ENCODE measurements at regions not wholly inside any gene's neighbourhood (a gene's known extent, or its start where the extent isn't known, plus 50 kb on each side); places are given as distances from the start of the nearest gene placed in this dataset.

- no peaks in the 10 kb centered on the region for H4K20me1 ChIP-seq
- no peaks in the 10 kb centered on the region for H3K4me1 ChIP-seq
- TF ChIP-seq Cebpa-rat (IDR thresholded peaks at IDR 0.05) = no peak
- no peak overlapping the region for H3K9ac ChIP-seq
- H3K9me3 ChIP-seq = no peaks in the 10 kb centered on the region
- H3K4me3 ChIP-seq = no peak overlapping the region
- H3K36me3 ChIP-seq = no peaks in the 10 kb centered on the region
- H3K4me2 ChIP-seq = no peak overlapping the region
- no peaks in the 10 kb centered on the region for H3K27me3 ChIP-seq
- no peak overlapping the region for H3K27ac ChIP-seq
Measured at GRCh38 chr13:104750377-104750776, 1684.2 kb upstream of the SLC10A2 start.

- Histone ChIP-seq H3K36me3 (no peaks in the 10 kb centered on the region), H3K27me3 (no peaks in the 10 kb centered on the region), H3K9me3 (no peaks in the 10 kb centered on the region), H3K27ac (no peak overlapping the region), H4K20me1 (no peaks in the 10 kb centered on the region), H3K4me2 (no peak overlapping the region), H3K4me3 (no peak overlapping the region), H3K4me1 (no peaks in the 10 kb centered on the region), H3K9ac (no peak overlapping the region)
- TF ChIP-seq Cebpa-rat (IDR thresholded peaks at IDR 0.05) = no peak
Measured at GRCh38 chr13:104740641-104741222, 1674.5 kb upstream of the SLC10A2 start.

DNA sequence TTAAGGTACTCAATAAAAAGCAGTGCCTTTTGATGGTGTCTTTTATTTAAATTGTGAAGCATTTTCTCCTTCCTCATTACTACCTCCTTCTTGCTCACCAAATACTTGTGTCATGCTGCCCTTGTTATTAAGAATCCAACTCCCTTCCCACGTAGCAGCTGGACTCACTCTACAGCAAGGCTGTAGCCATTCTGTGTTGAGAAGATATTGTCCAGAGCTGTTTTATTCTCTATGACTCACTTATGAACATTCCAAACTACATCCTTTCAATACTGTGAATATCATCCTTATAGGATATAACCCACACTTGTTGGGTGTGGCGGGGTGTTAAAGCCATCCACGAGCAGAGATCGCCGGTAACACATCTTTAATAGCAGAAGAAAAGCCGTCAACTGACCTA lies 1671.5 kb upstream of the SLC10A2 start:
- Histone ChIP-seq H3K27ac (no peak overlapping the region), H3K4me3 (no peak overlapping the region), H3K4me2 (no peak overlapping the region), H3K27me3 (no peaks in the 10 kb centered on the region), H3K36me3 (no peaks in the 10 kb centered on the region), H3K4me1 (no peaks in the 10 kb centered on the region), H4K20me1 (no peaks in the 10 kb centered on the region), H3K9ac (no peak overlapping the region), H3K9me3 (no peaks in the 10 kb centered on the region)
- TF ChIP-seq Cebpa-rat (IDR thresholded peaks at IDR 0.05) = no peak

DNA sequence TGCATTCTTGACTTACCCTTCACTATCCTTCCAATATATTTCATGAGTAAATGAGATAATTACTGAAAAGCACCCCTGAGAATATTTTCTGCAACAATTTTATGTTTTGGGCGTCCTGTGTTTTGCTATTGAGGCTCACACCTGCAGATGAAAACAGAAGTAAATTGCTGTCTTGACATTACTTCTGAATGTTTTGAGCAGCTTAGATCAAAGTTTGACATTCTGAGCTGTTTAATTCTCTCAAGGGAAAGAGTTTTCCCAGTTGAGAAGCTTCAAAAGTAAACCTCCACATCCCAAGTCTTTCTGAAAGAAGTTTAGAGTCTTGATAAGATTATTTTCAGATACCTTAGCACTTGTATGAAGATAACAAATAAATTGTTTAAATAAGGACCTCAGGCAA lies 1667.2 kb upstream of the SLC10A2 start:
- no peak overlapping the region for H3K4me2 ChIP-seq
- H3K4me3 ChIP-seq = no peak overlapping the region
- no peaks in the 10 kb centered on the region for H3K9me3 ChIP-seq
- H3K4me1 ChIP-seq = no peaks in the 10 kb centered on the region
- TF ChIP-seq Cebpa-rat (IDR thresholded peaks at IDR 0.05) = no peak
- H3K27me3 ChIP-seq = no peaks in the 10 kb centered on the region
- no peak overlapping the region for H3K9ac ChIP-seq
- H4K20me1 ChIP-seq = no peaks in the 10 kb centered on the region
- no peak overlapping the region for H3K27ac ChIP-seq
- no peaks in the 10 kb centered on the region for H3K36me3 ChIP-seq

DNA sequence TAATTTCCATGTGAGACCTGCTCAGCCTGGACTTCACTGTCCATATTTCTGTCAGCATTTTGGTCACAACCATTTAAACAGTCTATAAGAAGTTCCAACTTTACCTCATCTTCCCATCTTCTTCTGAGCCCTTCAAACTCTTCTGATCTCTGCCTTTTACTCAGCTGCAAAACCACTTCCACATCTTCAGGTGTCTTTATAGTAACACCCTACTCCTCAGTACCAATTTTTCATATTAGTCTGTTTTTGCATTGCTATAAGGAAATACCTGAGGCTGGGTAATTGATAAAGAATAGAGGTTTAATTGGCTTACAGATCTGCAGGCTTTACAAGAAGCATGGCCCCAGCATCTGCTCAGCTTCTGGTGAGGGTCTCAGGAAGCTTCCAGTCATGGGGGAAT lies 1648.9 kb upstream of the SLC10A2 start:
- H4K20me1 ChIP-seq = no peaks in the 10 kb centered on the region
- no peaks in the 10 kb centered on the region for H3K27me3 ChIP-seq
- H3K9ac ChIP-seq = no peak overlapping the region
- no peak overlapping the region for H3K27ac ChIP-seq
- H3K9me3 ChIP-seq = no peaks in the 10 kb centered on the region
- no peak for TF ChIP-seq Cebpa-rat (IDR thresholded peaks at IDR 0.05)
- no peak overlapping the region for H3K4me3 ChIP-seq
- H3K36me3 ChIP-seq = no peaks in the 10 kb centered on the region
- H3K4me2 ChIP-seq = no peak overlapping the region
- no peaks in the 10 kb centered on the region for H3K4me1 ChIP-seq

- H3K27me3 ChIP-seq = no peaks in the 10 kb centered on the region
- no peak overlapping the region for H3K4me3 ChIP-seq
- no peak for TF ChIP-seq Cebpa-rat (IDR thresholded peaks at IDR 0.05)
- no peak overlapping the region for H3K4me2 ChIP-seq
- H3K4me1 ChIP-seq = no peaks in the 10 kb centered on the region
- no peaks in the 10 kb centered on the region for H4K20me1 ChIP-seq
- no peak overlapping the region for H3K27ac ChIP-seq
- no peaks in the 10 kb centered on the region for H3K36me3 ChIP-seq
- H3K9me3 ChIP-seq = no peaks in the 10 kb centered on the region
- no peak overlapping the region for H3K9ac ChIP-seq
Measured at GRCh38 chr13:104705031-104705750, 1639.0 kb upstream of the SLC10A2 start.

- H3K4me2 ChIP-seq = no peak overlapping the region
- H3K4me1 ChIP-seq = no peaks in the 10 kb centered on the region
- H3K27me3 ChIP-seq = no peaks in the 10 kb centered on the region
- H4K20me1 ChIP-seq = no peaks in the 10 kb centered on the region
- no peak overlapping the region for H3K4me3 ChIP-seq
- H3K9me3 ChIP-seq = no peaks in the 10 kb centered on the region
- no peak overlapping the region for H3K27ac ChIP-seq
- H3K9ac ChIP-seq = no peak overlapping the region
- no peaks in the 10 kb centered on the region for H3K36me3 ChIP-seq
- no peak for TF ChIP-seq Cebpa-rat (IDR thresholded peaks at IDR 0.05)
Measured at GRCh38 chr13:104701591-104701990, 1635.4 kb upstream of the SLC10A2 start.

DNA sequence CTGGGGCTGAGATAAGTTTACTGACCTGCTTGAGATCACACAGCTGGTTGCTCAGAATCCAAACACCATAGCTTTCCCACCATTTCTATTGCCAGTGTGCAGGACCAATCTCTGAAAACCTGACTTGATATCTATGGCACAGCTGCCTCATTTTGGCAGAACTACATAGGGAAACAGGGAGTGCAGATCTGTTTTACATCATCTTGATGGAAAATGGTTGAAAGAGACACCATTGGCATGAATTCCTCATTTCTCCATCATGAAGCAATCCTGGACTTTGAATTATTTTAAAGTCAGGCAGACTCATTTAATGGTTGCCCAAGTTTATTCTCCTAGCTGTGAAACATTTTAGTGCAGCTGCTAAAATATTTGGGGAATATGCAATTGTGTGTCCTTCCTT lies 1628.2 kb upstream of the SLC10A2 start:
- H3K9ac ChIP-seq = no peak overlapping the region
- no peaks in the 10 kb centered on the region for H3K27me3 ChIP-seq
- H3K9me3 ChIP-seq = no peaks in the 10 kb centered on the region
- H3K4me1 ChIP-seq = no peaks in the 10 kb centered on the region
- TF ChIP-seq Cebpa-rat (IDR thresholded peaks at IDR 0.05) = no peak
- H4K20me1 ChIP-seq = no peaks in the 10 kb centered on the region
- H3K4me2 ChIP-seq = no peak overlapping the region
- H3K36me3 ChIP-seq = no peaks in the 10 kb centered on the region
- no peak overlapping the region for H3K4me3 ChIP-seq
- no peak overlapping the region for H3K27ac ChIP-seq

GRCh38 chr13:104693126-104693525 lies 1626.9 kb upstream of the SLC10A2 start:
- Histone ChIP-seq H3K9ac (no peak overlapping the region), H3K27ac (no peak overlapping the region), H3K36me3 (no peaks in the 10 kb centered on the region), H3K27me3 (no peaks in the 10 kb centered on the region), H3K4me1 (no peaks in the 10 kb centered on the region), H3K4me3 (no peak overlapping the region), H3K9me3 (no peaks in the 10 kb centered on the region), H3K4me2 (no peak overlapping the region), H4K20me1 (no peaks in the 10 kb centered on the region)
- TF ChIP-seq Cebpa-rat (IDR thresholded peaks at IDR 0.05) = no peak

GRCh38 chr13:104691767-104692467 lies 1625.7 kb upstream of the SLC10A2 start:
- no peak overlapping the region for H3K4me3 ChIP-seq
- no peak overlapping the region for H3K9ac ChIP-seq
- no peaks in the 10 kb centered on the region for H3K4me1 ChIP-seq
- H3K36me3 ChIP-seq = no peaks in the 10 kb centered on the region
- H3K4me2 ChIP-seq = no peak overlapping the region
- TF ChIP-seq Cebpa-rat (IDR thresholded peaks at IDR 0.05) = no peak
- H3K27ac ChIP-seq = no peak overlapping the region
- H3K9me3 ChIP-seq = no peaks in the 10 kb centered on the region
- H3K27me3 ChIP-seq = no peaks in the 10 kb centered on the region
- H4K20me1 ChIP-seq = no peaks in the 10 kb centered on the region
